ENCODE measurements at regions not wholly inside any gene's neighbourhood (a gene's known extent, or its start where the extent isn't known, plus 50 kb on each side); places are given as distances from the start of the nearest gene placed in this dataset.

DNA sequence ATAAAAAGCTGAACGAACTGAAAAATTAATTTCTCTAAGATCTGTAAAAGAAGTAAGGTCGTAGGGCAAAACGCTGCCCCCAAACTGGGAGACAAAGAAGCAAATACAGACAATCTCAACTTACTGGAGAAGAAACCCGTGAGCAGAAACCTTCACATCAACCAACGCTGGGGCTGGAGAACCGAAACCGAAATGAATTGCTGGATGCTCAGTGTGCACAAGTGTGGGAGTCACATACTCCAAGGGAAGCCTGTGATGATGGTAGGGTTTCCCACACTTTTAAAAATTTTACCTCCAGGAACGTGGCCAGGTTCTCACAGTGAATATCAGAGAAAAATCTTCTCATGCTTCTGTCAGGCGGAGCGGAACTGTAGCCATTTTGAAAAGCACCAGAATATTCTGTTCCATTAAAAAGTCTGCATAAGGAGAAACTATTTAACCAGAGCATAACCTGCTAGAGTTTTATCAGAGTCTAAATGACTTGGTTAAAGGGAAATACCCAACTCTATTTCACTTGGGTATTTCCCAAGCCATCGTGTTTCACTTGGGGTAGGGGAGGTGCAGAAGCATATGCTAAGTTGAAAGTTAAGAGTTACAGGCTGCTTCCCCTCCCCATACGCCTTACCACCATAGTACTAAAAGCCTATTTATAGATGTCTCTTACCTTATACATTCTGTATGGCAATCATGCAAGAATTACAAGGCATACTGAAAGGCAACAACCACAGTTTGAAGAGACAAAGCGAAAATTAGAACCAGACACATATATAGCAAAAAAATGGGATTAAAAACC lies 110.5 kb upstream of the SLITRK1 start:
- DNase-seq (ENCODE audit: low spot score) = no peak

DNA sequence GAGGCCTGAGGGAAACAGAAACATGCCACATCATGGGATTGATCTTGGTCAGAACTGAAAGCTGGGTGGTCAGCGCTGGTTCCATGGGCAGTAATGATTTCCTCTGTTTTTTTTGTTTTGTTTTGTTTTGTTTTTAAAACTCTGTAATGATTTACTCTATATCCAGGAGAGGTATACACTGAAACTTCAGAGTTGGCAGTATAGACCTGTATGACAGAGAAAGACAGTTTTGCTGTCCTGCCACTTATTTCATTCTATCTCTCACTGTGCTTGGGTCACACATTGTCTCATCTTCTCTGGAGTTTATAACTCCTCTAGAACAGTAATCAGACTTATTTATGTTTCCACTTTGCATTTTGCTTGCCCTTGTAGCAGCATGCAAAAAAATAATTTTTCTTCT lies 105.1 kb upstream of the SLITRK1 start:
- no peak for DNase-seq (ENCODE audit: low spot score)

DNA sequence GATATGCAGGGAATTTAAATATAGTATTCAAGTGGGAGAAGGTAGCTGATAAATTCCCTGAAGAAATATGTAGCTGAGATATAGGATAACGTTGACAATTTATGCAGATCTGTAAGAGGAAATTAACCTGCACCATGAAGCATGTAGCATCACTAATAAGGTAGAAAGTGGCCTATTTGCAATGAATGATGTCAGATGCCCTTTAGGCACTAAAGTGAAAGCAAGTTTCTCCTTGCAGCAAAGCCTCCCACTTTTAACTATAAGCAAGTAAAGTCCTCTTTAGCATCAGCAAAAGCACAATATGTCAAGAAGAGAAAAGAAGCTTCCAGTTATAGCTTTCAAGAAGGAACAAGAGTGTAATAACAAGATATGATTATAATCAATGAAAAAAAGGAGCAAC lies 102.5 kb upstream of the SLITRK1 start:
- no peak for DNase-seq (ENCODE audit: low spot score)

DNA sequence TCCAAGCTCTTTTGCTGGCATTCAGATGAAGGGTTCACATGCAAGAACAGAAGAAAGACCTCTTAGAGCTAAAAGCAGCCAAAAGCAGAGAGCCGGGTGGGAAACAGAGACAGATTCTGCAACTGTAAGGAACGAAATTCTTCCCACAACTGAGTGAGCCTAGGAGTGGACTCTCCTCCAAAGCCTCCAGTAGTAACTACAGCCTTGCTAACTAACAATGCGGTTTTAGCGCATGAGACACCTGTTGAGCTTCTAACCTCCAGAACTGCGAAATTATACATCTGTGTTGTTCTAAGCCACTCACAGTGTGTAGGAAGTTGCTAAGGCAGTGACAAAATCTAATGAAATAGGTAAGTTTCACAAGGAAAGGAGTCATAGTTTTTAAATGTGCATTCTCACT lies 98.1 kb upstream of the SLITRK1 start:
- DNase-seq (ENCODE audit: low spot score) = no peak

GRCh38 chr13:83975655-83976165 lies 93.4 kb upstream of the SLITRK1 start:
- no peak for DNase-seq (ENCODE audit: low spot score)

DNA sequence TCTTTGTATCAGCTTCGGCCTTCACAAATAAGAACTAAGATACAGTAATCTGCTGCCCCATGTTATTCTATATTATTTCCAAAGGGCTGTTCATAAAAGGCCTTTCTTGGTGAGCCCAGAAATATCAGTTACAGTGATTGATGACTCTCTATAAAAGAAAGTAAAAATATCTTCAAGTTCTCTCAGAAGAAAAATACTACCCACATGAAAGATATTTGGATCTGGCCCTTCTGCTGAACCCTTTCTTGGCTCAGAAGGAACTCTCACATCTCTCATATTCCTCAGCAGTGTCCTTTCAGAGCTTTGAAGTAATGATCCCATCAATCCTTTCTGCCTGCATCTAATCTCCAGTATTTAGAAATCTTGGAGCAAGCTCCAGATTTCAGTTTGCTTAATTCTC lies 76.3 kb upstream of the SLITRK1 start:
- DNase-seq (ENCODE audit: low spot score) = no peak

- no peak for DNase-seq (ENCODE audit: low spot score)
Observed at GRCh38 chr13:83955011-83955410, 72.7 kb upstream of the SLITRK1 start.

DNA sequence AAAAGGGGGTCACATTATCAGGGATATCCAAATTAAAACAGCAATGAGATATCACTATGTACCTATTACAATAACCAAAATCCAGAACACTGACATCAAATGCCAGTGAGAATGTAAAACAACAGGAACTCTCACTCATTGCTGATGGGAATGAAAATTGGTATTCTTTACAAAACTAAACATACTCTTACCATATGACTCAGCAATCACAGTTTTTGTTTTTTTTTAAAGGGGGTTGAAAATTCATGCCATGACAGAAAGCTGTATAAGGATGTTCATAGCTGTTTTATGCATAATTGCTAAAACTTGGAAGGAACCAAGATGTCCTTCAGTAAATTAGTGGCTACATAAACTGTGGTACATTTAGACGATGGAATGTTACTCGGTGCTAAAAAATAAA lies 71.6 kb upstream of the SLITRK1 start:
- no peak for DNase-seq (ENCODE audit: low spot score)

GRCh38 chr13:83950293-83950692 lies 68.0 kb upstream of the SLITRK1 start:
- DNase-seq (ENCODE audit: low spot score) = no peak

DNA sequence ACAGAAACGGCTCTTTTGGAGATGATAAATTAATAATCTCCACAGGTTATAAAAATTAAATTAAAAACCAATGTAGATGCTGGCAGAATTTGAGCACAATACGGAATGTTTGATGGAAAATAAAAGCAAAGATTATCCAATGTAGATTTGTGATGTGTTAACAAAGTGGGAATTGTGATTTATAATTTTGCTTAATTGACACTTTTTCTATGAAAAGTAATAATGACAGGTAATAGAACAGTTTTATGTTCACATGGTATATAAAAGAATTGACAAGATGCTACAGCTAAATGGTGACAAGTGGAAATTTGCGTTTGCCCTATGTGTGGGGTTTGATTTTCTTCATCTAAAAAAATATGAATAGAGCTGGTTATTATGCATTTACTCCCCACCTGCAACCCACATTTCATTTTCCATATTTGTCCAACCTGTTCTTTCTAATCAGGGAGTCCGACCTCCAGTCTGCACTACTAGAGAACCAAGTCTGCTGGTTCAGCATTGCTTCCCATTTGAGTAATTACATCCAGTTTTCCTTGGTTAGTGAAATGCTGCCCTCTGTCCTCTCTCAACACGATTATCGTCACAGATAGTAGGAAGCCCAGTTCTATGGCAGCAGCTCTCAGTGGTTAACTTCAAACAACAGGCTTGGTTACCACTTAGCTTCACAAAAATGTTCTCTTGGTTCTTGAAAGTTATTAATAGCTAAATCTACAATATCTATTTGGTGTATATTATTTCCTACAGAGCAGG lies 61.4 kb upstream of the SLITRK1 start:
- no peak for DNase-seq (ENCODE audit: low spot score)

DNA sequence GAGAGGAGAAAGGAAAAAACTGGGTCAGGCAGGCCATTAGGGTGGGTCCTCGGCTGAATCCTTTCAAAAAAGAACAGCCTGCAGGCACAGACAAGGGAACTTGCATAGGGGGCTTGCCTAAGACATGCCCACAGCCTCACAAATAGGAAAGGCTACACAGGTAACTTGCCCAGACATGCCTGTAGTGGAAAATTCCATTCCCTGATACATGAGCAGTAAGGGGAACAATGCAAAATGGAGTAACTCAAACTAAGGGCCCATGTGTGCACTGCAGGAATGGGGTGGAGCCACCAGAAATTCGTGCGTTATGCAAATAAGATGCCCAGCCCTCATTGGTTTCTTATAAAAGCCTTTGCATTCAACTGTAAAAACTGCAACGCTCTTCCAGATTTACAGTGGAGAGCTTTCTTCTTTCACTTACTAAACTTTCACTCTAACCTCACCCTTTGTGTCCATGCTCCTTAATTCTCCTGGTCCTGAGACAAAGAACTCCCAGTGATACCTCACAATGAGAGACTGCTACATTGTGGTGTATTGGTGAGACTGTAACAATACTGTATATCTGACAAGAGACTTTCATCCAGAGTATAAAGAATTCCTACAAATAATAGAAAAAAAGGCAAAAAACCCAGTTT lies 59.5 kb upstream of the SLITRK1 start:
- no peak for DNase-seq (ENCODE audit: low spot score)

- no peak for DNase-seq (ENCODE audit: low spot score)
Observed at GRCh38 chr13:83940742-83941141, 58.5 kb upstream of the SLITRK1 start.

DNA sequence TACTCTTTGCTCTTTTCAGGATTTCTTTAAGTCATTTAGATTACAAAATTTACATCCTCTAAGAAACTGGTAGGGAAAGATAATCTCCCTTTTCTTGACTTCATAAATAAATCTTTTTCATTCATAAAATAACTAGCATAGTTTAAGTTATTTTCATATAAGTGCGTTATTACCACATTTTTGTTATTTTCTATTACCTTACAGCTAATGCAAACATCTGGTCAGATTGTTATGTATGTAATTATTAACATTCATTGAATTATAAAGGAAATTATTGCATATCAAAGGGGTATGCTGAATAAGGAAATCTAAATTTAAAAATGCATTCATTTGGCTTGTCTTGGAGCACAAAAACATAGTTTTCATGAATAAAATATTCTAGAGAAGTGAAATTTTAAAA lies 55.3 kb upstream of the SLITRK1 start:
- DNase-seq (ENCODE audit: low spot score) = no peak

DNA sequence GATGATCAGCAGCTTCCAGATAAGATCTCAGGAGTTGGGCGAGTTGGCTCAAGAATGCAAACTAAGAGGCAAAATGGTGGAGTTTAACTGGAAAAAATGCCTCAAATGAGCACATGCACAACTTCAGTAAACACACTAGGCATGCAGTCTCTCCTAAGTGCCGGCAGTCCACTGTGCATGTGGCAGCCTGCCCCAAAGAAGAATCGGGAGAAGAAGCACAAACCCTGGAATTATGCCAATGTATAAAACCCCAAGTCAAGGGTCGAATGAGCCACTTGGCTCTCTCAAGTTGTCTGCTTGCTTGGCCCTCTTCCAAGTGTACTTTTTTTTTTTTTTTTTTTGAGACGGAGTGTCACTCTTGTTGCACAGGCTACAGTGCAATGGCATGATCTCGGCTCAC lies 53.3 kb upstream of the SLITRK1 start:
- DNase-seq (ENCODE audit: low spot score) = no peak
